OCI-LY7 (cell line): ENCODE measurements at regions not wholly inside any gene's neighbourhood (a gene's known extent, or its start where the extent isn't known, plus 50 kb on each side); places are given as distances from the start of the nearest gene placed in this dataset.

ENCODE experiments used
- CTCF ChIP-seq: fragments of 200-600 bp; sonication (generic); conservative IDR thresholded peaks from 2 replicates; pipeline ENCODE4 v1.5.1; 2014; ENCODE audit warnings: mild to moderate bottlenecking, antibody characterized with exemption, low read length, moderate library complexity, mixed read lengths
- EZH2phosphoT487 ChIP-seq: fragments of 200-600 bp; sonication (generic); IDR thresholded peaks from 2 replicates; pipeline ENCODE4 v1.6.1; 2018; ENCODE audit warnings: low read depth, borderline replicate concordance, mild to moderate bottlenecking, mixed run types, antibody characterized with exemption, low read length, moderate library complexity, mixed read lengths

- TF ChIP-seq CTCF: no peak
- TF ChIP-seq EZH2phosphoT487: no peak
Observed at GRCh38 chr7:17061443-17061842, 179.7 kb upstream of the AGR3 start.
